B cell (primary cell): ENCODE measurements at regions not wholly inside any gene's neighbourhood (a gene's known extent, or its start where the extent isn't known, plus 50 kb on each side); places are given as distances from the start of the nearest gene placed in this dataset.

Source experiments
- ATAC-seq: fragments of 200-7000 bp; cut with Tn5 transposase; one replicate; pipeline ENCODE4 v1.10.0; 2021; ENCODE audit warnings: low read depth, mild to moderate bottlenecking, moderate number of reproducible peaks, moderate library complexity
- CTCF ChIA-PET: fragments of 350-600 bp; sonication (Branson Sonifier 250); formaldehyde crosslinking; loops from one replicate; lab custom pipeline; 2021; ENCODE audit warnings: antibody characterized with exemption, inconsistent platforms; lab: Charles Lee
- POLR2A ChIA-PET: fragments of 350-600 bp; sonication (Branson Sonifier 250); formaldehyde crosslinking; loops from one replicate; lab custom pipeline; 2021; ENCODE audit warnings: antibody characterized with exemption; lab: Charles Lee
- DNase-seq: peaks from one replicate; pipeline ENCODE4 v3.0.0; 2013
- H2AFZ ChIP-seq: 2 replicates; pipeline ENCODE4 v1.6.1; 2012; ENCODE audit warnings: mild to moderate bottlenecking, low read depth, low read length; ENCODE audit not compliant: insufficient read depth, poor library complexity, severe bottlenecking
- H3K27ac ChIP-seq, 2 donors: 1 replicate in 1 of 2; 2 replicates in 1 of 2; pipeline ENCODE4 v1.5.1; 2012 to 2013; ENCODE audit warnings: low read length in 2 of 2, mild to moderate bottlenecking in 2 of 2, moderate library complexity in 1 of 2
- H3K27me3 ChIP-seq, 4 experiments: fragments of 200-600 bp in 1 of 4; sonication (generic) in 1 of 4; replicated peaks in 1 of 4; 1 replicate in 2 of 4; 2 replicates in 2 of 4; pipeline versions ENCODE4 v1.6.1 to v1.7.0; 2013 to 2016; ENCODE audit warnings: low read length in 3 of 4, mild to moderate bottlenecking in 2 of 4, mixed read lengths in 1 of 4, moderate library complexity in 1 of 4; ENCODE audit not compliant: insufficient read depth in 4 of 4, control insufficient read depth in 3 of 4; ENCODE audit errors: control extremely low read depth in 1 of 4
- H3K36me3 ChIP-seq, 2 experiments: replicated peaks in 1 of 2; 1 replicate in 1 of 2; 2 replicates in 1 of 2; pipeline versions ENCODE4 v1.6.1 to v1.7.1; 2013; ENCODE audit warnings: low read length in 1 of 2; ENCODE audit not compliant: insufficient read depth in 2 of 2, control insufficient read depth in 1 of 2; ENCODE audit errors: control extremely low read depth in 1 of 2, extremely low read depth in 1 of 2
- H3K4me1 ChIP-seq, 2 donors: fragments of 200-600 bp in 1 of 2; sonication (generic) in 1 of 2; 1 replicate in 1 of 2; 2 replicates in 1 of 2; pipeline versions ENCODE4 v1.5.1 to v1.6.1; 2013 to 2017; ENCODE audit warnings: low read length in 2 of 2; ENCODE audit not compliant: control insufficient read depth in 2 of 2, insufficient read depth in 2 of 2
- H3K4me2 ChIP-seq: replicated peaks from 2 replicates; pipeline ENCODE3; 2012; ENCODE audit warnings: mild to moderate bottlenecking, low read depth, low read length; ENCODE audit not compliant: poor library complexity, severe bottlenecking
- H3K4me3 ChIP-seq, 5 experiments: fragments of 200-600 bp in 1 of 5; sonication (generic) in 1 of 5; 1 replicate in 3 of 5; 2 replicates in 2 of 5; pipeline versions ENCODE4 v1.5.1 to v1.7.0; 2011 to 2016; ENCODE audit warnings: low read length in 4 of 5, mild to moderate bottlenecking in 4 of 5, low read depth in 2 of 5, control low read depth in 1 of 5, moderate library complexity in 1 of 5; ENCODE audit not compliant: insufficient read depth in 1 of 5; ENCODE audit errors: control extremely low read depth in 1 of 5, extremely low read depth in 1 of 5
- H3K79me2 ChIP-seq: fragments of 200-600 bp; sonication (generic); one replicate; pipeline ENCODE4 v1.6.0; 2016; ENCODE audit warnings: low read length; ENCODE audit not compliant: control insufficient read depth, insufficient read depth
- H3K9ac ChIP-seq: fragments of 200-600 bp; sonication (generic); 2 replicates; pipeline ENCODE4 v1.6.1; 2017; ENCODE audit warnings: mild to moderate bottlenecking, low read length, moderate library complexity
- H3K9me3 ChIP-seq, 3 donors: one replicate each; pipeline versions ENCODE4 v1.6.1 to v1.7.1; 2013; ENCODE audit warnings: low read length in 2 of 3; ENCODE audit not compliant: control insufficient read depth in 2 of 3, insufficient read depth in 1 of 3; ENCODE audit errors: control extremely low read depth in 1 of 3
- H4K20me1 ChIP-seq: 2 replicates; pipeline ENCODE4 v1.6.0; 2012; ENCODE audit warnings: mild to moderate bottlenecking, low read length; ENCODE audit not compliant: insufficient read depth, control insufficient read depth, poor library complexity, severe bottlenecking
- H3K27ac Mint-ChIP-seq: one replicate; pipeline ENCODE4 v1.8.0; 2021; ENCODE audit warnings: mixed read lengths
- H3K27me3 Mint-ChIP-seq: one replicate; pipeline ENCODE4 v1.8.0; 2021; ENCODE audit warnings: mixed read lengths
- H3K4me1 Mint-ChIP-seq: one replicate; pipeline ENCODE4 v1.8.0; 2021; ENCODE audit warnings: mixed read lengths
- H3K4me3 Mint-ChIP-seq: one replicate; pipeline ENCODE4 v1.8.0; 2021; ENCODE audit warnings: mixed read lengths
- H3K9me3 Mint-ChIP-seq: one replicate; pipeline ENCODE4 v1.8.0; 2022; ENCODE audit warnings: mixed read lengths; ENCODE audit not compliant: insufficient read depth
- CTCF ChIP-seq: fragments of 200-600 bp; IDR thresholded peaks from one replicate; pipeline ENCODE4 v1.8.0; 2022; ENCODE audit warnings: antibody characterized with exemption, mild to moderate bottlenecking
- EZH2 ChIP-seq: IDR thresholded peaks from 2 replicates; pipeline ENCODE4 v1.6.1; 2012; ENCODE audit warnings: borderline replicate concordance, low read depth, mild to moderate bottlenecking, moderate library complexity, low read length; ENCODE audit not compliant: insufficient read depth, poor library complexity, severe bottlenecking
- WGBS: methylation state at CpG from one replicate; pipeline ENCODE4 v1.1.5; 2013; ENCODE audit warnings: missing lambda C conversion rate; ENCODE audit not compliant: insufficient coverage; 5-methylcytosine and 5-hydroxymethylcytosine counted together
- intact Hi-C: fragments of 100-400 bp; cut with micrococcal nuclease; formaldehyde crosslinking; loops from one replicate; pipeline ENCODE4 v1.10.0; 2022

- H3K9me3 Mint-ChIP-seq: peaks cover 2% of the 10 kb centered on the region
- Histone ChIP-seq H2AFZ (no peak overlapping the region), H3K9ac (no peak overlapping the region), H4K20me1 (no peaks in the 10 kb centered on the region), H3K27me3 (no peaks in the 10 kb centered on the region), H3K4me1 (no peaks in the 10 kb centered on the region), H3K27ac (no peak overlapping the region), H3K79me2 (no peaks in the 10 kb centered on the region), H3K4me3 (no peak overlapping the region), H3K4me2 (no peak overlapping the region), H3K36me3 (no peaks in the 10 kb centered on the region), H3K9me3 (no peaks in the 10 kb centered on the region)
- DNase-seq: no peak
- no peaks in the 10 kb centered on the region for H3K27me3 Mint-ChIP-seq
- no peak overlapping the region for H3K27ac Mint-ChIP-seq
- ATAC-seq: no peak
- no peak overlapping the region for H3K4me3 Mint-ChIP-seq
- no peaks in the 10 kb centered on the region for H3K4me1 Mint-ChIP-seq
- intact Hi-C loops: no loop called here
- ChIA-PET CTCF (no interaction called here), POLR2A (no interaction called here)
- TF ChIP-seq CTCF: no peak
- TF ChIP-seq EZH2: no peak
- WGBS: 79% methylated on average over 3 of the region's 3 CpGs
Observed at GRCh38 chr1:192067360-192067759, 90.9 kb upstream of the RGS18 start.

GRCh38 chr1:192070213-192070612, 88.0 kb upstream of the RGS18 start:
- Mint-ChIP-seq H3K4me3 (no peak overlapping the region), H3K27me3 (no peaks in the 10 kb centered on the region), H3K9me3 (peaks cover 2% of the 10 kb centered on the region), H3K4me1 (no peaks in the 10 kb centered on the region), H3K27ac (no peak overlapping the region)
- ATAC-seq: no peak
- H3K27me3 ChIP-seq: no peaks in the 10 kb centered on the region
- H3K9me3 ChIP-seq: no peaks in the 10 kb centered on the region
- H4K20me1 ChIP-seq: no peaks in the 10 kb centered on the region
- H3K36me3 ChIP-seq: no peaks in the 10 kb centered on the region
- ChIA-PET CTCF (no interaction called here), POLR2A (no interaction called here)
- intact Hi-C loops: no loop called here
- H3K79me2 ChIP-seq: no peaks in the 10 kb centered on the region
- no peak overlapping the region for H2AFZ ChIP-seq
- 73% methylated on average over 1 of the region's 2 CpGs for WGBS
- TF ChIP-seq EZH2: no peak
- no peak for TF ChIP-seq CTCF
- H3K27ac ChIP-seq: no peak overlapping the region
- no peak for DNase-seq
- H3K9ac ChIP-seq: no peak overlapping the region
- no peak overlapping the region for H3K4me3 ChIP-seq
- no peaks in the 10 kb centered on the region for H3K4me1 ChIP-seq
- H3K4me2 ChIP-seq: no peak overlapping the region
